Left cardiac atrium (tissue), 4 donors: ENCODE measurements at regions not wholly inside any gene's neighbourhood (a gene's known extent, or its start where the extent isn't known, plus 50 kb on each side); places are given as distances from the start of the nearest gene placed in this dataset.

Experiments used
- ATAC-seq, 2 donors: fragments of 200-7000 bp; cut with Tn5 transposase; one replicate each; pipeline ENCODE4 v1.9.1; 2020; ENCODE audit warnings: mild to moderate bottlenecking in 2 of 2, moderate library complexity in 2 of 2
- DNase-seq: peaks from one replicate; pipeline ENCODE4 v3.0.0-alpha.2; 2020
- intact Hi-C, 2 donors: fragments of 100-400 bp; cut with DNase I; formaldehyde crosslinking; loops; one replicate each; pipeline versions ENCODE4 v1.14.1 to v1.15.1; 2022 to 2023
- donor health status: DM: no; HTN: yes; CAD: no.
- donor health status: DM: no; HTN: yes; CAD: no; lungs with severe emphysema.
- donor health status: DM: yes; HTN: yes; CAD: no.
- donor health status: Dilated cardiomyopathy.

- no peak for ATAC-seq
- no peak for DNase-seq
- intact Hi-C loops: loop anchor here in 1 of 2 donors (5.0 kb wide), 1 partner anchor 1580 kb away; no protein-coding TSS in a partner anchor
Observed at GRCh38 chr13:65656740-65657329, 1573.3 kb downstream of the PCDH9 start.

- ATAC-seq: no peak
- DNase-seq: no peak
- intact Hi-C loops: no loop called here
Observed at GRCh38 chr13:65653613-65654012, 1576.5 kb downstream of the PCDH9 start.

GRCh38 chr13:65650321-65650720 lies 1579.8 kb downstream of the PCDH9 start:
- DNase-seq (no peak), ATAC-seq (no peak)
- intact Hi-C loops: no loop called here

GRCh38 chr13:65642996-65643395 lies 1587.1 kb downstream of the PCDH9 start:
- DNase-seq: no peak
- ATAC-seq: no peak
- intact Hi-C loops: no loop called here

- no peak for DNase-seq
- no peak for ATAC-seq
- intact Hi-C loops: no loop called here
Observed at GRCh38 chr13:65642301-65642700, 1587.8 kb downstream of the PCDH9 start.

- intact Hi-C loops: no loop called here
- DNase-seq (no peak), ATAC-seq (no peak)
Observed at GRCh38 chr13:65638572-65639168, 1591.5 kb downstream of the PCDH9 start.

- intact Hi-C loops: no loop called here
- ATAC-seq: no peak
Observed at GRCh38 chr13:65633806-65634205, 1596.3 kb downstream of the PCDH9 start.

GRCh38 chr13:65631078-65631477 lies 1599.1 kb downstream of the PCDH9 start:
- DNase-seq (no peak), ATAC-seq (no peak)
- intact Hi-C loops: no loop called here

More at GRCh38 chr13:65633806-65634205, 1596.3 kb downstream of the PCDH9 start:
- no peak for DNase-seq

- ATAC-seq: no peak
- intact Hi-C loops: no loop called here
Observed at GRCh38 chr13:65629926-65630325, 1600.2 kb downstream of the PCDH9 start.

GRCh38 chr13:65623148-65623547 lies 1607.0 kb downstream of the PCDH9 start:
- intact Hi-C loops: no loop called here
- ATAC-seq (no peak), DNase-seq (no peak)

More at GRCh38 chr13:65629926-65630325, 1600.2 kb downstream of the PCDH9 start:
- DNase-seq: no peak

GRCh38 chr13:65615506-65615905 lies 1614.6 kb downstream of the PCDH9 start:
- no peak for DNase-seq
- ATAC-seq: no peak
- intact Hi-C loops: no loop called here

GRCh38 chr13:65613004-65613403 lies 1617.1 kb downstream of the PCDH9 start:
- DNase-seq: no peak
- intact Hi-C loops: no loop called here
- ATAC-seq: no peak

GRCh38 chr13:65609350-65609749 lies 1620.8 kb downstream of the PCDH9 start:
- ATAC-seq: no peak
- intact Hi-C loops: no loop called here
- no peak for DNase-seq

GRCh38 chr13:65606622-65607021 lies 1623.5 kb downstream of the PCDH9 start:
- DNase-seq (no peak), ATAC-seq (no peak)
- intact Hi-C loops: no loop called here

GRCh38 chr13:65605396-65605795 lies 1624.7 kb downstream of the PCDH9 start:
- DNase-seq (no peak), ATAC-seq (no peak)
- intact Hi-C loops: no loop called here

- intact Hi-C loops: no loop called here
- ATAC-seq (no peak), DNase-seq (no peak)
Observed at GRCh38 chr13:65603160-65603559, 1627.0 kb downstream of the PCDH9 start.

- no peak for DNase-seq
Observed at GRCh38 chr13:65601855-65602254, 1628.3 kb downstream of the PCDH9 start.

GRCh38 chr13:65600702-65601101 lies 1629.4 kb downstream of the PCDH9 start:
- DNase-seq (no peak), ATAC-seq (no peak)
- intact Hi-C loops: no loop called here

More at GRCh38 chr13:65601855-65602254, 1628.3 kb downstream of the PCDH9 start:
- intact Hi-C loops: no loop called here
- no peak for ATAC-seq

- intact Hi-C loops: no loop called here
- peak; percentile 53 to 90 for ATAC-seq
Observed at GRCh38 chr13:65597839-65598818, 1632.0 kb downstream of the PCDH9 start.

GRCh38 chr13:65595916-65596315 lies 1634.2 kb downstream of the PCDH9 start:
- no peak for ATAC-seq

More at GRCh38 chr13:65597839-65598818, 1632.0 kb downstream of the PCDH9 start:
- no peak for DNase-seq

More at GRCh38 chr13:65595916-65596315, 1634.2 kb downstream of the PCDH9 start:
- intact Hi-C loops: no loop called here
- DNase-seq: no peak
